Keratinocyte (primary cell): ENCODE measurements at regions not wholly inside any gene's neighbourhood (a gene's known extent, or its start where the extent isn't known, plus 50 kb on each side); places are given as distances from the start of the nearest gene placed in this dataset.

Source experiments
- CTCF ChIP-seq, 3 experiments: IDR thresholded peaks in 1 of 3; conservative IDR thresholded peaks in 1 of 3; optimal IDR thresholded peaks in 1 of 3; 2 replicates in 2 of 3; 3 replicates in 1 of 3; pipeline versions ENCODE3 to v1.5.1; 2011; ENCODE audit warnings: low read length in 3 of 3, mild to moderate bottlenecking in 3 of 3, moderate library complexity in 2 of 3, control low read depth in 1 of 3, inconsistent platforms in 1 of 3; ENCODE audit not compliant: insufficient read depth in 2 of 3; ENCODE audit errors: extremely low read depth in 1 of 3
- EZH2 ChIP-seq: IDR thresholded peaks from one replicate; pipeline ENCODE4 v1.6.1; 2012; ENCODE audit warnings: inconsistent platforms, mild to moderate bottlenecking, low read length, moderate library complexity

- no peak for TF ChIP-seq CTCF (optimal IDR thresholded peaks at IDR 0.05 in 1 of 3, IDR thresholded peaks at IDR 0.05 in 1 of 3, conservative IDR thresholded peaks at IDR 0.05 in 1 of 3; ENCODE audit: extremely low read depth in 1 of 3, insufficient read depth in 2 of 3, low read length in 3 of 3)
- no peak for TF ChIP-seq EZH2
Measured at GRCh38 chr2:185145316-185146121, 547.2 kb downstream of the ZNF804A start.
